HUDEP-2 (cell line): ENCODE measurements at regions not wholly inside any gene's neighbourhood (a gene's known extent, or its start where the extent isn't known, plus 50 kb on each side); places are given as distances from the start of the nearest gene placed in this dataset.

ENCODE experiments used
- DNase-seq, 76 experiments: peaks; one replicate each; lab custom pipeline; 2025; ENCODE audit not compliant: unreplicated experiment in 76 of 76; lab: John Stamatoyannopoulos, UW

DNA sequence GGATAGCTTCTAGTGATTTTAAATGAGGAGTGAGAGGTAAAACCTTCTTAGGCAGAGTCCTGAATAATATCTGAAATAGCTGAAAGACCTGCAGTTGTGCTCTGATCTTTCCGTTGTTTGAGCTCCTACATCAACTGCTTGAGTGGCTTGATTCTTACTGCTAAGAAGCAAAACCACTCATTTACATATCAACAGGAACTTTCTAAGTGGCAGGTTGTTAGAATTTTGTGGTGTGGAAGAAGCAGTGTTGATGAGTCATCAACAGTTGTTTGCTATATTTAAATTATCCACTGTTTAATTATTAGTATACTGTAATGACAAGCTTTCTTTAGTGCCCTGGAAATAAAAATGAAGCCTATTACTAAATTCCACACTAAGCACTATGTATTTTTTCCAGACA is 689.5 kb downstream of the DNAJB9 start:
- DNase-seq: no peak

DNA sequence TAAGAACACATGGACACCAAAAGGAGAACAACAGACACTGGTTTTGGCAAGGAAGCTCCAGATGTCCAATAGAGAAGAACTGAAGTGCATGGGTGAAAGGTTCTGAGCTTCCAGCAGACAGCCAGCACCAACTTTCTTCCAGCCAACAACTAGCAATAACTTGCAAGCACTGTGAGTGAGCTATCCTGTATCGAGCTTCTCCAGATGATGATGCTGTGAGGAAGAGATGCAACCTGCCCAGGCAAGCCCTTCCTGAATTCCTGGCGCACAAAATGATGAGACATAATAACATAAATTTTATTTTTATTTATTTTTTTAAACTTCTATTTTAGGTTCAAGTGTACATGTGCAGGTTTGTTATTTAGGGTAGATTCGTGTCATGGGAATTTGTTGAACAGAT is 692.1 kb downstream of the DNAJB9 start:
- no peak for DNase-seq

DNA sequence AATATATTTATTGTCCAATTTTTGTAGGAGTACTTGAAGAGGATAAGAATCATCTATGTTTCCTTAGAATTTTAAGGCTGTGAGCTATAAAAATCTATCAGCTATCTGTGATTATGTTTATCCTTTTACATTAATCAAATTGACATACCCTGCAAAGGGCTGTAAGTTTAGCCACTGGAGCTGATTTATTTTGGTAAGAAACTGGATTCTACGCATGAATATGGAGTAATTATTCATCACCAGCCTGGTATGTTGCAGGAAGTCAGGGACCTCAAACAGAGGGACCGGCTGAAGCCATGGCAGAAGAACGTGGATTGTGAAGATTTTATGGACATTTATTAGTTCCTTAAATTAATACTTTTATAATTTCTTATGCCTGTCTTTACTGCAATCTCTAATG is 696.9 kb downstream of the DNAJB9 start:
- DNase-seq: no peak

DNA sequence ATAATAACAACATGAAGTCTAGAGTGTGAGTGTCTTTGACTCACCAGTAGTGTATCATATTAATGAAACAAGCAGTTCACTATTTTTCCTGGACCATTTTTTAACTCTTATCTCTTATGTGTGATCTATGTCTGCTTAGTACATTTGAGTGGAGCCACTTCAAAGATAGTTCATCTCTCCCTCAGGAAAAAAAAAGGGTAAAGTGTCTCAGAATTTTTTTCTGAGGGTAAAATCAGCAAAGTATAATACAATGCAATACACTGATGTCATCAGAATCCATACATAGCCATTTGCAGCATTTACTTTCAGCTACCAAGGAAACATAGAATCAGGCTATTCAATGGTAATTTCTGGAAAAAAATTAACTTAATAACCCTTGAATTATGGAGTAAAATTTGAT is 706.7 kb downstream of the DNAJB9 start:
- peak in 1 of 76 experiments; percentile 0 for DNase-seq

DNA sequence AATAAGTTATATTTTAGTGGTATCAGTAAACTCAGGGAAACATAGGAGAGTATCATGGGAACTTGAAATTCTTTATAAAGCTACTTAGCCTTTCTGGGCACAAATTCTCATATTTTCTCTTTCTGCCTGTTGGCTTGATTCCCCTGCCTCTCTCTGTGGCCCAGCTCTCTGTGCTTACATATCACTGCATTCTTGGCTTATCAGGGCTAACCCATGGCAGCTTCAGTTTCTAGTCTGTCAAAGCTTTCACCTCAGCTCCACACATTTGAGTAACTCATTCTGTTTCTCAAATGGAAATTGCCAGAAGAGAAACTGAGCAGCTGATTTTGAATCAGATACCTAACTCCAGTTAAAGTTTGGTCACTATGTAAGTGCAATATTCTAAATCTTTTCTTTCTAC is 713.1 kb downstream of the DNAJB9 start:
- DNase-seq: no peak

DNA sequence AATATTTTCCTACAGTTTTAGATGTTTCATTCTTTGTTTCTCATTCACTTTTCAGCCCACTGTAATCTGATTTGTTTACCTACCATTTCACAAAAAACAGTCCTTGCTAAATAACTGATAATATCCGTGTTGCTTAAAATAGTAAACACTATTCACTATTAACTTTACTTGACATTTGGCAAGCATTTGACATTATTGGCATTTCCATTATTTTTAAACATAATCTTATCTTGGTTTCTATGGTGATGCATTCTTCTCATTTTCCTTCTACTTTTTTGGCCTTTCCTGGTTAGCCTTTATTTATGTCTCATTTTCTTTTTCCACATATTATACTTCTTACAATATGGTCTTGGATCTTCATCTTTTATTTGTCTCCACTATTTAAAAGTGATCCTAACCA is 715.3 kb downstream of the DNAJB9 start:
- DNase-seq: no peak

DNA sequence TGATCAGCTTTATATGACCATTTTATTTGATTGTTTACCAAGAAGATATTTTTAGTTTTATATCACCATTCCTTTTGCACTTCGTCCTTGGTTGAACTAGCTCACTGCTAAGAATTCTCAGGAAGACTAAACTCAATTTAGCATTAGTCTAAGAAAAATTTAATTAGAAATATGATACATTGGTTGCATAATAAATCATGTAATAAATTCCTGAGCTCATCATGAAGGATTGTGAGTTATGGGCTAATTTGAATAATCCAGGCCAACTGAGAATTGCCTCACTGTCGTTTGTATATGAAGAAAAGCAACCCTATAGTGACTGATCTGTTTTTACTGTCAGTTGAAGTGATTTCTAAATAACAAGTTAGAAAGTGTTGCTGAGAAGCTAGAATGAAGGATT is 725.5 kb downstream of the DNAJB9 start:
- DNase-seq: no peak

DNA sequence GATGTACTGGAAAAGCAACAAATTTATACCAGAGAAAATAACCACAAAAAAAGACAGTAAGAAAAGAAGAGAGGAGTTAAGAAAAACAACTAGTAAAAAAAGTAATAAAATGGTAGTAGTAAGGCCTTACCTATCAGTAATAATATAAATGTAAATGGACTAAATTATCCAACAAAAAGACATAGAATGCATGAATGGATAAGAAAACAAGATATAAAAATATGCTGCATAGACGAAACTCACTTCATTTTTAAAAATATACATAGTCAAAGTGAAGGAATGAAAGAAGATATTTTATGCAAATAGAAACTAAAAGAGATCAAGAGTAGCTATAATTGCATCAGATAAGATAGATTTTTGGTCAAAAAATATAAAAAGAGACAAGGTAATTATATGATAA is 739.1 kb downstream of the DNAJB9 start:
- no peak for DNase-seq

DNA sequence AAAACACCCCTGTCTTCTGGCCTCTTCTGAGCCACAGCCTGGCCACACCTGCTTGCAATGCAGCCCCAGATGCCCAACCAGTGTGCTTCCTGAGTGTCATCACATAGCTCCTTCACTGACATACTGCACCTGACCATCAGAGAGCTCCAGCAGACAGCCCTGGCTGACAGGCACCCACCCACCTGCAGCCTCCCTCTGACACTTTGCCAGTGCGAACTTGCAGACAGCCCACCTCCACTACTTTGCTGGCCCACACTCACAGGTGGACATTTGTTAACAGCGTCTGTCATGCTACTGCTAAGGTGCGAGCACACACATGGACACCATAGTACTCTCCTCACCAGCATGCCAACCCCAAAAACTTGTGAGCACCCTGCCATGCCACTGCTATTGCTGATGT is 740.1 kb downstream of the DNAJB9 start:
- no peak for DNase-seq

DNA sequence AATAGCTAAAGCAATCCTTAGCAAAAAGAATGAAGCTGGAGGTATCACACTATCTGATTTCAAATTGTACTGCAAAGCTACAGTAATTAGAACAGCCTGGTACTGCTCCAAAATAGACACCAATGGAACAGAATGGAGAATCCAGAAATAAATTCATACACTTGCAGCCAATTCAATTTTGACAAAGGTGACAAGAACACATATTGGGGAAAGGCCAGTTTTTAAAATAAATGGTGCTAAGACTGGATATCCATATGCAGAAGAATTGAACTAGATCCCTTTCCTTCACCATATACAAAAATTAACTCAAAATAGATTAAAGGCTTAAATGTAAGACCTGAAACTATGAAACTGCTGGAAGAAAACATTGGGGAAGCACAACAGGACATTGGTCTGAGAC is 748.5 kb downstream of the DNAJB9 start:
- DNase-seq: no peak

DNA sequence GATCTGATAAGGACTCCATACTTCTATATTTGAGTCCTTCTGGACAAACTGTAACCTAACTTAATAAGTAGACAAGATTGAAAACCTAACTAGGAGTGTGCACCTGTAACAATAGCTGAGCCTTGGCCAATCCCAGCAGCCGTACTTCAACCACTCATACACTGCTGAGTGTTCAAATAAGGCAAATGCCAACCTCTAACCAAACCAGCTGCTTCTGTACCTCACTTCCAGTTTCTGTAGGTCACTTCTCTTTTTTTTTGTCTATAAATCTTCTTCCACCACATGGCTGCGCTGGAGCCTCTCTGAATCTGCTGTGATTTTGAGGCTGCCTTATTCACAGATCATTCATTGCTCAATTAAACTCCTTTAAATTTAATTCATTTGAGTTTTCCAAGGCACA is 753.2 kb downstream of the DNAJB9 start:
- DNase-seq: no peak

DNA sequence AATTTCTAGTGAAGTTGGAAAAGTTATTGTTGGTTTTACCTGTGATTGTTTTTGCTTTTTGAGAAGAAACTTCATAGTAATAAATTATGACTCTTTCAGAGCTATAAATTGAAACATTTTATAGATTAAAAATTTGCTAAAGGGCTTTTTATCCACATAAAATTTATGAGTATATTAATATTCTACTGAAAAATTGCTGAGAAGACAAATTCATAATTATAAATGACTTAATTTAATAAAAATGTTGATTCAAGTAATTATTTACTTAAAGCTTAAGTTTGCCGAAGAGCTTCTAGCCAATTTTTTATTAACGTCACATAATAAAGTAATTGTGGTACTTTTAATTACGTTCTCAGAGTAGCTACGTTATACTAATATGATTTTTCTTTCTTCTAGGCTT is 761.7 kb downstream of the DNAJB9 start:
- DNase-seq: no peak

DNA sequence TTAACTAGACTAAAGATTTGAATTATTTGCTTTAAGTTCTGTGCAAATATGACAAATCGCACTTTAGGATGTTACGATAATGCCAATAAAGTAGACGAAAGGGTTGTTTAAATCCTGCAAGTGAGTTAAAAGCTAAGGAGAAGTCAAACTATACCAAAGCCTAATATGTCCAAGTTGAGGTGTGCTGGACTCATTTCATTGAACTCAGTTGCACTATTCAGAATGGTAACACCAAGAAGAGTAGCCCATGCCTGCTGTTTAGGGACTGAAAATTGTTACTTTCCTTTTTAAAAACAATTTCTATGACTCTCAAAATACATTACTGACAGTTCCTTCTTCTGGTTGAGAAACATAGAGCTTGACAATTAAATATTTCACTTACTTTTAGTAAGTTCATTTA is 766.3 kb downstream of the DNAJB9 start:
- no peak for DNase-seq

DNA sequence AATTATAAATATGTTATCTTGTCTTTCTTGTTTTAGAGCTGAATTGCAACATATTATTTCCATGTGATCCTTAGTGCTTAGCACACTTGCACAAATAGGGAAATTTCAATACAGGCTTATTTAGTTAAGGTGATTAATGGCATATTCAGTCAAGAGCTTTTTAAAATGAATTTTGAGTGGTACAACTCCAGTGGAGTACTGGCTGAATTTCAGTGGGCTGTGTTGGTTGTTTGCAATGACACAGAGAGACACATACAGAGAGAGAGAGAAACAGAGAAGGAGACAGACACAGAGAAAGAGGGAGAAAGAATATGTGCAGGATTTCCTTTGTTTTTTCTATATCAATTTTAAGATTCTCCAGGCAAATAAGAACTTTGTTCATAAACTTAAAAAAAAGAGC is 766.9 kb downstream of the DNAJB9 start:
- DNase-seq: no peak

DNA sequence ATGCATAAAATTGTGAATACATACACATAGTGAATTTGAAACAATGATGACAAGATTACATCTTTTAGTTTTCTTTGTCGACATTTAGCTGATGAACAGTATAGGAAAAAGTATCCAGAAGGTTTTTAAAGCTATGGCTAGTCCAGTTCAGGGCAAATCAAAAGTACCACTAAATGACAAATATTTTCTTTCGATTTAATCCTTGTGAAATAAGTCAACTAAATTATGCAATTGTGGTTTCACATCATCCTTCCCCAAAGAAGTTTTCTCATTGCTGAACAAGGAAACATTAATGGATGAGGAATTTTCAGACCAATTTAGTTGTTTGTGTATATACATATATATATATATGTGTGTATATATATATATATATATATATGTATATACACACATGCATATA is 774.0 kb downstream of the DNAJB9 start:
- DNase-seq: no peak

DNA sequence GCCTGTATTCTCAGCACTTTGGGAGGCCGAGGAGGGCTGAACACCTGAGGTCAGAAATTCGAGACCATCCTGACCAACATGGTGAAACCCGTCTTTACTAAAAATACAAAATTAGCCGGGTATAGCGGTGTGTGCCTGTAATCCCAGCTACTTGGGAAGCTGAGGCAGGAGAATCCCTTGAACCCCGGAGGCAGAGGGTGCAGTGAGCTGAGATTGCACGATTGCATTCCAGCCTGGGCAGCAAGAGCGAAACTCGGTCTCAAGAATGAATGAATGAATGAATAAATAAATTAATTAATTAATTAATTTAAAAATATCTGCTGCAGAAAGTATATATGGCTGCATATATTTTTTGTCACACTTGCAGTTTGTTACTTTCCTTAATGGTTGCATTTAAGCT is 781.8 kb downstream of the DNAJB9 start:
- DNase-seq: no peak

DNA sequence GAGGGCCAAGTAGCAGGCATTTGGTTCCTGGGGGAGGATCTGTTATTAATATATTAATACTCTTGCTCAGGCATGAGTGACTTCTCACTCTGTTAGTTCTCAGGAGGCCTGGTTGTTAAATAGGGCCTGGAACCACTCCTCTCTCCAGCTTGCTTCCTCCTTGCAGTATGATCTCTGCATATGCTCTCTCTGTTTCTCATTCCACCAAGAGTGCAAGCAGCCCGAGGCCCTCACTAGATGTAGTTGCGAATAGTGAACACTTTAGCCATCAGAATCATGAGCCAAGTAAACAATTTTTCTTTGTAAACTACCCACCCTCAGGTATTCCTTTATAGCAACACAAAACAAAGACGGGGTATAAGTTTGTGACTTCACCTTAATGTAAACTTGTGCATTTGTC is 784.3 kb downstream of the DNAJB9 start:
- no peak for DNase-seq

DNA sequence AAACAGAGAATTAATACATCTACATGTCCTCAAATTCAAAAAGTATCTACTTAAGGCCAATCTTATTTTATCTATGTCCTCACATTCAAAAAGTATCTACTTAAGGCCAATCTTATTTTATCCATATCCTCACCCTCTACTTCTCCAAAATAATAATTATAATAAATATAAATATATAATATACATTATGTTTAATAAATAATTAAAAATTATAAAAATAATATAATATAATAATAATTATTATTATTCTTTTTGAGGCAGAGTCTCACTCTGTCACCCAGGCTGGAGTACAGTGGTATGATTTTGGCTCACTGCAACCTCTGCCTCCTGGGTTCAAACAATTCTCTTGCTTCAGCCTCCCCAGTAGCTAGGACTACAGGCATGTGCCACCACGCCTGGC is 784.9 kb downstream of the DNAJB9 start:
- DNase-seq: no peak

DNA sequence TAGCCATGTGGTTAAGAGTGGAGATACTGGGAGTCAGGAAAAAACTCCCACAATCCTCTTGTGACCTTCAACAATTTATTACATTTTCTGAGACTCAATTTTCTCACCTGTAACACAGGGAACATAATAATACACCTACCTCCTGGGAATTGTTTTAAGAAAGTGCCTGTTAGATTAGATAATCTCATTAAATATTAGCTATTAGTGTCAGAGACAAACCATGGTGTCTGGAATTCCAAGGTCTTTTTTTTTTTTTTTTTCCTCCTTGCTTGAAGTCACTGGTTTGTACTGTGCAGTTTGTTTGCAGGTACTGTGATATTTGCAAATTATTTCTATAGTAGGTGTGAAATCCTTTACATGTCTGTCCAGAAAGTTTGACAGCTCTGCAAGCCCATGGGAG is 806.1 kb downstream of the DNAJB9 start:
- DNase-seq: no peak

DNA sequence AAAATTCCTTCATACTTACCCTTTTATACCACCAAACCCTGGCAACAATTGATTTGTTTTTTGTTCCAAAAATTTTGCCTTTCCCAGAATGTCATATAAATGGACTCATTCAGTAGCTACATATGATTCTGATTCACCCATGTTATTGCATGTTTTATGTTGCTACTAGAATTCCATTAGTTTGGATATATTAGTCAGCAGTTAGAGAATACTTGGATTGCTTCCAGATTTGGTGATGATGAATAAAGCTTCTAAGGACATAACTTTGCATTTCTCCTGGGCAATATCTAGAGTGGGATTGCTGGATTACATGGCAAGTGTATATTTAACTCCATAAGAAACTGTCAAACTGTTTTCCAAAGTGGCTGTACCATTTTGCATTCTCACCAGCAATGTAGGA is 806.9 kb downstream of the DNAJB9 start:
- no peak for DNase-seq

DNA sequence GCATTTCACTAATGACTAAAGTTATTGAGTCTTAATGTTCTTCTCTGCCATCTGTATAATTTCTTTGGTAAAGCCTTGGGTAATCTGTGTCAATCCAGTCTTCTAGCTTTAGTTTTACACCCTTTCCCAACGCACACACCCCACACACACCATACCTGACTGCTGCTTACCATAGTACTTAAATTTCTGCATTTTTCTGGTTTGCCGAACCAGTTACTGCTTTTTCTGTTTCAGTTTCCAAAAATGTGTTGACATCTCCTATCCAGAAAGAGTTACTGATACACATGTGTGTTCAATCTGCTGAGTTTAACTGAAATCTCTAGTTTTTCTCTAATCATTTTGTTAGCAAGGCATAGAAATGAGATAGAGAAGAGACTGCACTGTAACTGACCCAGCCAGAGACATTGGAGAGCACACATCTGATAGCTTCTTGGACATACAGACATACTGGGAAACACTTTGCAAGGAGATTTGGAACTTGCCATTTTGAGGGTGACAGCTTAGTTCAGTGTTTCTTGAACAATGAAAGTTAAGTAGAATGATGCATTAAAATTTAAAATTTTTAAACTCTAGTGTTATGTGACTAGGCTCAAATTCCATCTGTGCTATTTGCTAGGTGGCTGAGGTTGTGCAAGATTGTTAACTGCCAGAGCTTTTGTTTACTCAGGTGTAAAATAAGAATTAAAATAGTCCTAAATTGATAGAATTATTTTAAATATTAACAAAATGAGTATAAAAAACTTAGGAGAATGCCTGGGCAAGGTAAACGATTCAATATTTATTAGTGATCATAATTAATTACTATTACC is 807.6 kb downstream of the DNAJB9 start:
- DNase-seq: no peak

DNA sequence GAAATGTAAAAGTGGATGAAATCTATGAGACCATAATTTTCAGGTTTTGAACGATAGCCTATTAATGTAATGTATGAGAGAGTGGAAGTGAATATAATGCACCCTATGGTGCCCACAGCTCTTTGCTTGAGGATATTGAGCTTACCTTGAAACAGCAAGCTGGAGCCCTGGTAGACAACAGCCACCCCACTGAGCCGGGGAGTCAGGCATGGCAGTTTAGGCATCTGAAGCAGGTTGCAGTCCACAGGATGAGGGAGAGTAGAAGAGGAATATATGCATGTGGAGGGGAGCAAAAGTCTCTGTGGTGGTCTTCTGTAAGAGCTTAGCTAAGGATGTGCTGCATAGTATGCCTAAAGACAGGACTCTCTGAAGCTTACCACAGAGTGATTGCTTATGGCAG is 817.3 kb downstream of the DNAJB9 start:
- no peak for DNase-seq

DNA sequence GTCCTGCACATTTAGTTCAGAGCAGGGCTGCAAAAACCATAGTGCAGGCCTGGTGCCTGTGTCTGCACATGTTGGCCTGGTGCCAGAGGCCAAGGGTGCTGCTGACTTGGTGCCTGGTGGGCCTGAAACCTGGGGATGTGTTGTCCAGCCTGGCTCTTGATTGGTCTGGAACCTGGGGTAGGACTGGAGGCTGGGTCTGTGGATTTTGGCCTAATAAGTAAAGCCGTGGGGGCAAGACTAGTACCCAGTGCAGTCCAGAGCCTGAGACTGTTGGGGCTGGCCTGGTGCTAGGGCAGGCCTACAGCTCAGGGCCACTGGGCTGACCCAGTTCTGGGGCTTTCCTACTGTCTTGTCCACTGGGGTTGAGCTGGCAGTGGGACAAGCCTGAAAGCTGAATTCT is 817.9 kb downstream of the DNAJB9 start:
- DNase-seq: no peak
